ENCODE measurements at regions not wholly inside any gene's neighbourhood (a gene's known extent, or its start where the extent isn't known, plus 50 kb on each side); places are given as distances from the start of the nearest gene placed in this dataset.

DNA sequence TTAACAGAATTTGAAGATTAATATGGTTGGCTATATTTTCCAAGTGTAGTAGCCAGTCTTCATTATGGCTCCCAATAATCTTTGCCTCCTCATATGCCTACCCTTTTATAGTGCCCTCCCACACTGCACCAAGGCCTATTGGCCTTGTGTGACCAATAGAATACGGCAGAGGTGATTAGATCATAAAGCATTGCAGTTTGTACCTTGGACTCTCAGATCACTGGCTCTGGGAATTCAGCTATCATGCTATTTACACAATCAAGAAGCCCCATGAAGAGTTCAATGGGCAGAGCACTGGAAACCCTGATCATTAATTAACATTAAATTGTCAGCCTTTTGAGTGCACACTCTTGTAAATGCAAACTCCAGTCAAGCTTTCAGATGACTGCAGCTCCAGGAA lies 154.5 kb upstream of the MAGI2 start:
- TF ChIP-seq, protein P1, sequence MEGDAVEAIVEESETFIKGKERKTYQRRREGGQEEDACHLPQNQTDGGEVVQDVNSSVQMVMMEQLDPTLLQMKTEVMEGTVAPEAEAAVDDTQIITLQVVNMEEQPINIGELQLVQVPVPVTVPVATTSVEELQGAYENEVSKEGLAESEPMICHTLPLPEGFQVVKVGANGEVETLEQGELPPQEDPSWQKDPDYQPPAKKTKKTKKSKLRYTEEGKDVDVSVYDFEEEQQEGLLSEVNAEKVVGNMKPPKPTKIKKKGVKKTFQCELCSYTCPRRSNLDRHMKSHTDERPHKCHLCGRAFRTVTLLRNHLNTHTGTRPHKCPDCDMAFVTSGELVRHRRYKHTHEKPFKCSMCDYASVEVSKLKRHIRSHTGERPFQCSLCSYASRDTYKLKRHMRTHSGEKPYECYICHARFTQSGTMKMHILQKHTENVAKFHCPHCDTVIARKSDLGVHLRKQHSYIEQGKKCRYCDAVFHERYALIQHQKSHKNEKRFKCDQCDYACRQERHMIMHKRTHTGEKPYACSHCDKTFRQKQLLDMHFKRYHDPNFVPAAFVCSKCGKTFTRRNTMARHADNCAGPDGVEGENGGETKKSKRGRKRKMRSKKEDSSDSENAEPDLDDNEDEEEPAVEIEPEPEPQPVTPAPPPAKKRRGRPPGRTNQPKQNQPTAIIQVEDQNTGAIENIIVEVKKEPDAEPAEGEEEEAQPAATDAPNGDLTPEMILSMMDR (conservative IDR thresholded peaks at IDR 0.05): no peak
- no peak for TF ChIP-seq EZH2 (IDR thresholded peaks at IDR 0.05; ENCODE audit: low read depth)
